ENCODE measurements at regions not wholly inside any gene's neighbourhood (a gene's known extent, or its start where the extent isn't known, plus 50 kb on each side); places are given as distances from the start of the nearest gene placed in this dataset.

DNA sequence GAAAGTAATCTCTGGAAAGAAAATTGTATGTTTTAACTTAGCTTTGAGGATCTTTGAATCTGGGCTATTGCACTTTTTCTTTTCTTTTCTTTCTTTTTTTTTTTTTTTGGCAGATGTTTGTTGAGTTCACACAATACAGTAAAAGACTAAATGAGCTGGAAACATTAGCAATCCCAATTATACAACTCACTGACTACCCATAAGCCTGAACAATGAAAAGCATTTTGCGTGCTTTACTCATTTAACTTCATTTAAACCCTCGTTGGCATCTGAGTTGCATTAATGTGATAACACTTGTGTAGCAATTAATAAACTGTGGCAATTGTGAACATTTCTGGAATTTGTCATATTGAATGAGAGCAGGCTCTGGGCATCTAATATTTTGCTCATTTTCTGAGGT lies 269.4 kb upstream of the RBMS3 start:
- H3K36me3 ChIP-seq = no peaks in the 10 kb centered on the region
- no peaks in the 10 kb centered on the region for H3K4me1 ChIP-seq
- H3K4me3 ChIP-seq = no peak overlapping the region
- WGBS, 5 donors = 85 to 94% (median 88%) methylated on average over 2 of the region's 2 CpGs
- TF ChIP-seq POLR2A (IDR thresholded peaks at IDR 0.05) = no peak
- no peak for TF ChIP-seq POLR2AphosphoS5 (IDR thresholded peaks at IDR 0.05)
- TF ChIP-seq, protein P1, sequence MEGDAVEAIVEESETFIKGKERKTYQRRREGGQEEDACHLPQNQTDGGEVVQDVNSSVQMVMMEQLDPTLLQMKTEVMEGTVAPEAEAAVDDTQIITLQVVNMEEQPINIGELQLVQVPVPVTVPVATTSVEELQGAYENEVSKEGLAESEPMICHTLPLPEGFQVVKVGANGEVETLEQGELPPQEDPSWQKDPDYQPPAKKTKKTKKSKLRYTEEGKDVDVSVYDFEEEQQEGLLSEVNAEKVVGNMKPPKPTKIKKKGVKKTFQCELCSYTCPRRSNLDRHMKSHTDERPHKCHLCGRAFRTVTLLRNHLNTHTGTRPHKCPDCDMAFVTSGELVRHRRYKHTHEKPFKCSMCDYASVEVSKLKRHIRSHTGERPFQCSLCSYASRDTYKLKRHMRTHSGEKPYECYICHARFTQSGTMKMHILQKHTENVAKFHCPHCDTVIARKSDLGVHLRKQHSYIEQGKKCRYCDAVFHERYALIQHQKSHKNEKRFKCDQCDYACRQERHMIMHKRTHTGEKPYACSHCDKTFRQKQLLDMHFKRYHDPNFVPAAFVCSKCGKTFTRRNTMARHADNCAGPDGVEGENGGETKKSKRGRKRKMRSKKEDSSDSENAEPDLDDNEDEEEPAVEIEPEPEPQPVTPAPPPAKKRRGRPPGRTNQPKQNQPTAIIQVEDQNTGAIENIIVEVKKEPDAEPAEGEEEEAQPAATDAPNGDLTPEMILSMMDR (IDR thresholded peaks at IDR 0.05 in 8 of 11, conservative IDR thresholded peaks at IDR 0.05 in 3 of 11) = no peak
- no peak overlapping the region for H3K27ac ChIP-seq
- no peaks in the 10 kb centered on the region for H3K9me3 ChIP-seq
- H3K27me3 ChIP-seq (replicated peaks in 1 of 7) = no peaks in the 10 kb centered on the region
- intact Hi-C loops (cut with DNase I; ENCODE audit: low total_unique reads) = no loop called here
- no peak for DNase-seq

DNA sequence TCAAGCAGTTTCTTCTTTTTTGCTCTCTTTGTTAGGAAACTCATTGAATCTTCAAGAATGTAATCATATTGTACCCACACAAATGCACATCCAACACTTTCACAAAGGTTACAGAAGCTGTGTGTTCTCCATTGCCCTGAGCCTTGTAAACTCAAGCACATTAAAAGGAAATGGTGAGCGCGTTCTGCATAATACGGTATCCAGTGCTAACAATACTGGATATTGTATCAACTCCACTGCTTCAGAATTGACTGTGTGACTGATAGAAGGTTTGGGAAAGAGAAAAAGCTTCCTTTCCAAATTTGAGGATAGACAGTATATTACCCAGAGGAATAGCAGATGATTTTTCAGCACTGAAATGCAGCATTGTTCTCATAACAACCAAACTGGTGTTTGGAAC lies 268.9 kb upstream of the RBMS3 start:
- WGBS, 5 donors = 91 to 98% (median 93%) methylated on average over 3 of the region's 3 CpGs
- no peaks in the 10 kb centered on the region for H3K4me1 ChIP-seq
- TF ChIP-seq, protein P1 (IDR thresholded peaks at IDR 0.05 in 8 of 11, conservative IDR thresholded peaks at IDR 0.05 in 3 of 11) = no peak
- no peak for TF ChIP-seq POLR2AphosphoS5 (IDR thresholded peaks at IDR 0.05)
- TF ChIP-seq POLR2A (IDR thresholded peaks at IDR 0.05) = no peak
- no peaks in the 10 kb centered on the region for H3K9me3 ChIP-seq
- no peak overlapping the region for H3K27ac ChIP-seq
- DNase-seq = no peak
- no peaks in the 10 kb centered on the region for H3K27me3 ChIP-seq (replicated peaks in 1 of 7)
- H3K36me3 ChIP-seq = no peaks in the 10 kb centered on the region
- intact Hi-C loops (cut with DNase I; ENCODE audit: low total_unique reads) = no loop called here
- no peak overlapping the region for H3K4me3 ChIP-seq

DNA sequence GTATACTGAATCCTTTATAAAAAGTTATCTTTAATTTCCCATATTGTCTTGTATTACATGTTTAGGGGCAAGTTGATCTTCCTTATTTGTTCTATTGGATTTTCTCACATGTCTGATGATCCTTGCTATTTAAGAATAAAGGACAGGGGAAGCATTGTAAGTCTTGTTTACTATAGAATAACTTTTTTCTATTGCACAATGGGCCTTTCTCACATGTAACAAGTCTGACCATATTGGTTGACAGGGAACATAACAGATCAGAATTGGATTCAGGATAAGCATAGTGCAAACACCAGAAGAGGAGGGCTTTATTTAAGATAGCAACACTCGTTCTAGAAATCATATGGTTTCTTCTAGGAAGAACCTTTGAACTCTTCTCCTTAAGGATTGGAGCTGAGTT lies 257.9 kb upstream of the RBMS3 start:
- intact Hi-C loops (cut with DNase I; ENCODE audit: low total_unique reads) = no loop called here
- H3K4me3 ChIP-seq = no peak overlapping the region
- DNase-seq = no peak
- peaks cover 0 to 14% (median 0%) of the 10 kb centered on the region in 8 donors for H3K9me3 ChIP-seq
- H3K27me3 ChIP-seq (replicated peaks in 1 of 7) = no peaks in the 10 kb centered on the region
- no peak overlapping the region for H3K27ac ChIP-seq
- TF ChIP-seq, protein P1 (IDR thresholded peaks at IDR 0.05 in 8 of 11, conservative IDR thresholded peaks at IDR 0.05 in 3 of 11) = no peak
- TF ChIP-seq POLR2A (IDR thresholded peaks at IDR 0.05) (no peak), POLR2AphosphoS5 (IDR thresholded peaks at IDR 0.05) (no peak)
- H3K4me1 ChIP-seq = no peaks in the 10 kb centered on the region
- no peaks in the 10 kb centered on the region for H3K36me3 ChIP-seq
- 67 to 86% (median 80%) methylated on average over 1 of the region's 1 CpG for WGBS, 5 donors

DNA sequence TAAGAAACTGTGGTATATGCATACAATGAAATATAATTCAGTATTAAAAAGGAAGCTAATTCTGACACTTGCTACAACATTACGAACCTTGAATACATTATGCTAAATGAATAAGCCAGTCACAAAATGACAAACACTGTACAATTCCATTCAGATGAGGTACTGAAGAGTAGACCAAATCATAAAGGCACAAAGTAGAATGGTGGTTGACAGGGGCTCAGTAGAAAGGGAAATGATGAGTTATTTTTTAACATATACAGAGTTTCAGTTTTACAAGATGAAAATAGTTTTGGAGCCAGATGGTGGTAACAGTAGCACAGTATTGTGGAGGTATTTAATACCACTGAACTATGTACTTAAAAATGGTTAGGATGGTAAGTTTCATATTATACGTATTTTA lies 254.6 kb upstream of the RBMS3 start:
- Histone ChIP-seq H3K27ac (no peak overlapping the region), H3K27me3 (replicated peaks in 1 of 7) (no peaks in the 10 kb centered on the region), H3K4me1 (no peaks in the 10 kb centered on the region), H3K9me3 (peaks cover 0 to 14% (median 0%) of the 10 kb centered on the region in 8 donors), H3K36me3 (no peaks in the 10 kb centered on the region), H3K4me3 (no peak overlapping the region)
- TF ChIP-seq, protein P1 (IDR thresholded peaks at IDR 0.05 in 8 of 11, conservative IDR thresholded peaks at IDR 0.05 in 3 of 11) = no peak
- TF ChIP-seq POLR2AphosphoS5 (IDR thresholded peaks at IDR 0.05) (no peak), POLR2A (IDR thresholded peaks at IDR 0.05) (no peak)
- DNase-seq = no peak
- WGBS, 5 donors = 63 to 72% (median 67%) methylated on average over 2 of the region's 2 CpGs
- intact Hi-C loops (cut with DNase I; ENCODE audit: low total_unique reads) = no loop called here
